ENCODE measurements at regions not wholly inside any gene's neighbourhood (a gene's known extent, or its start where the extent isn't known, plus 50 kb on each side); places are given as distances from the start of the nearest gene placed in this dataset.
"Not testable (repeated sequence)": the region's sequence is repeated elsewhere in the genome, so short reads cannot be mapped to it uniquely, and the experiment has no call there.

DNA sequence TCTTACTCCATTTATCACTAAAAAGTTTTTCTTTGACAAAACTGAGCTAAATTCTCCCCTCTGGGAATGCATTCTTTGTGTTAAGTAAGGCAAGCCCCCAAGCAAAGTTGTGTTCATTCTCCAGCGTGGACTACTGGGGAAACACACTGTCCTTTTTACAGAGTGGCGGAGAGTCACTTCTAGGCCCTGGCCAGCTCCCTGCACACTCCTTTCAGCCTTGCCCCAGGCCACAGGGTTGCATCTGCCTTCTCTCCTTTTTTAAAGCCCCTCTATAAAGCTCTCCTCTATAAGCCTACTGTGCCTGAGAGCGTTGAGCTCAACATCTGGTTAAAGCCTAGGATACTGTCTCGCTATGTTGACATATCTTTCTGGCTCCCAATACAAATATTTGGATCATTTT is 803.4 kb downstream of the PCDH17 start:
- H3K4me3 ChIP-seq (ENCODE audit: low read length): no peak overlapping the region
- no peak for DNase-seq (ENCODE audit: low read depth, low spot score)

DNA sequence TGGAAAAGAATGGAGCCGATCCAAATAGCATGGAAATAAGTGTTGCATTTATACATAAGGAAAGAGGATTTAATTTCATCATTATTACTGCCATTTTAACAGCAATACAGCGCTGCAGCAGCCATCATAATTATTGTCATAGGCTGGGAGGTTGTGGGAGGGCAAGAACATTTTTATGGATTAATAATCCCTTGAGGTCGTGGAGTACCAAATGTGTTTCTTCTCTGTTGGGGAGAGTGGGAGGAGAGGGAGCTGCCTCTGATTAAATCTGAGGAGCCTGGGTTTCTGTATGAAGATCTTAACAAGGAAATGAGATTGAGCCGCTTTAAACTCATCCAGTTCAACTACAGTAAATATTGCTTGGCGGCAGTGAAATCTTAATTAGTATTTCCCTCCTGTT is 805.9 kb downstream of the PCDH17 start:
- no peak overlapping the region for H3K4me3 ChIP-seq (ENCODE audit: low read length)
- no peak for DNase-seq (ENCODE audit: low read depth, low spot score)

DNA sequence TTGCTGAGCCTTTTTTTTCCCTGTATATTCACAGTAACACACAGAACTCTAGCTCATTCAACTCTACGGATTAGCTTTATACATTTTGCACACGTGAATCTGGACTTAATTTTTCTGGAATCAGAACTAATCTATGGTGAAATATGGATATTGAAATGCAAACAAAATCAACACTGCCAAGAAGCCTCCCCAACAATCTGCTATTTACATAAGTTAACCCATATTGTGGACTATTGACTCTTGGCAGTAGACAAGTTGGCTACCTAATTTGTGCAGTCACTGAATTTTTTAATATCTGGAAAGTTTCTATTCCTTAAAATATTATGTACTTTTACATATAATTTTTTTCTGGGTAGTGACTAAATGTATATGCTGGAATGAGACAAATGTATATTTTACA is 815.4 kb downstream of the PCDH17 start:
- H3K4me3 ChIP-seq (ENCODE audit: low read length): no peak overlapping the region
- no peak for DNase-seq (ENCODE audit: low read depth, low spot score)

DNA sequence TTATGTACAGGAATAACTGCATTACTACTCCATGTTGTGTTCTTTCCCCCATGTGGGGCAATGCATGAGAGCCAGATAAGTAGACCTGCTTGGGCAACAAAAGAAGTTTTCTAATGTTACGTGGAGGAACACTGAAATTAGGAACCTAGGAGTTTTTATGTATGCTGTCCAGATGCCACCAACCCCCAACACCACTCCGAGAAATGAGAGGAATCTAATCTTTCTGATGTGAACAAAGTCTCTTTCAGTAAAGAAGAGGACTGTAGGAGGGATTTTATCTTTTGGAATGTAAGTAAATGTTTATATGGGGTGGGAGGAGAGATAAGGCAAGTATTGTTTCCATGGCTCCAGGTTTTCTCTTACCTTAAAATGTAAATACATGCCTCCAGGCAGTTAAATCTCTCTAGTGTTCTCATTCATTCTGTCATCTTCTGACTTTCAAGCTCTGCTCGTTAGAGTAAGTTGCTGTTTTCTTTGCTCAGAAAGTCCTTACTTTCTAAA is 820.6 kb downstream of the PCDH17 start:
- no peak overlapping the region for H3K4me3 ChIP-seq (ENCODE audit: low read length)
- DNase-seq (ENCODE audit: low read depth, low spot score): no peak

DNA sequence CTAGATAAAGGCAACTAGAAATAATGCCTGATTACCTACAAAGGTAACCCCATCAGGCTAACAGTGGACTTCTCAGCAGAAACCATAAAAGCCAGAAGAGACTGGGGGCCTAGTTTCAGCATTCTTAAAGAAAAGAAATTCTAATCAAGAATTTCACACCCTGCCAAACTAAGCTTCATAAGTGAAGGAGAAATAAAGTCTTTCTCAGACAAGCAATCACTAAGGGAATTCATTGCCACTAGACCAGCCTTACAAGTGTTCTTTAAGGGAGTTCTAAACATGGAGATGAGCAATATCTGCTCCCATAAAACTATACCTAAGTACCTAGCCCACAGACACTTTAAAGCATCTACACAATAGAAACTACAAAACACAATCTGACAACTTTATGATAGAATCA is 823.5 kb downstream of the PCDH17 start:
- no peak for DNase-seq (ENCODE audit: low read depth, low spot score)
- H3K4me3 ChIP-seq (ENCODE audit: low read length): no peak overlapping the region

DNA sequence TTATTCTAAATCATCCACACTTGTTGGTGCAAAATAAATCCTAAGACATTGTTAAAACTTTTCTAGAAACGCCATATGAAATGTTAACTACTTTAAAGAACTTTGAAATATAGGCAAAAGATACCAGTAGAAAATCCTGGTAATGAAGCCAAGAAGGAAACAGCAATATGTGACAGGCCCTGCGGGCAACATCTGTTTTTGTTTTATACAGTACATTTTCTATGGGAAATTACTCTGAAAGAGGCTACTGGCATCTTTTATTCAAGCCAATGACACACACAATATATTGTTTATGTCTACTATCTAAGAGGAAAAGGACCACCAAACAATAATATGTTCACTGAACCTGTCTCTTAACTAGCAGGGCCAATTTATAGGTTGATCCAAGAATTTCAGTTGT is 829.7 kb downstream of the PCDH17 start:
- no peak for DNase-seq (ENCODE audit: low read depth, low spot score)
- H3K4me3 ChIP-seq (ENCODE audit: low read length): no peak overlapping the region

DNA sequence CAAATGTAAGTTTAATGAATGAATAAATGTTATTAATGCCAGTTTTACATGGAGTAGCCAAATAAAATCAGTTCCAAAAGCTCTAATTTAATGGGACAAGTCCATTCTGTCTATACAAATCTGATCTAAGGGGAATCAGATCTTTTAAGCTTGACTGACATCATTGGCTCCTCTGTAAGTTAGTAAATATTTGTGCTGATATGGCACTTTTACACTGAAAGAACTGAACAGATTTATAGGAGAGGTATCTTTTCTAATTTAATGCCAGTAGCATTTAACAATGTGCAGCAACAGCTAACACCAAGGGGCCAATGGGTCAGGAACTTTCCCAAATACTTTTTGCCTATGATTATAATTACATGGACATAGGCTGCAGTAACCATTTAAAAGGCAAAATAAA is 832.3 kb downstream of the PCDH17 start:
- no peak for DNase-seq (ENCODE audit: low read depth, low spot score)
- no peak overlapping the region for H3K4me3 ChIP-seq (ENCODE audit: low read length)

DNA sequence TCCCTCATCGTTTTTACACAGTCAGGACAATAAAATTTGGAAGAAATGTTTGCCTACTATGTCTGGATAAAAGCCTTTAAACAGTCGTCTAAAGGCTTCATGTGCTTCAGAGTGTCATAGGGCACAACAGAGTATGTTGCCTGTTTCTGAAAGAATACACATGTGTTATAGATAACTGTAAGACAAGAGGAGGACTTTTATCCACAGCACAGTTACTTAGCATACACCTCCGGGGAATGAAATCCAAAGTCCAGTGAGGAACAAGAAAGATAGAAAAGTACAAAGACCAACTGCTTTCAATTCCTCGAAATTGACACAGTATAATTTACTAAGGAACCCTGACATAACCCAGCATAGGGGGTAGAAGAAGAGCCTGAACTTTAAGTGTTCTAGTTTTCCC is 835.6 kb downstream of the PCDH17 start:
- DNase-seq (ENCODE audit: low read depth, low spot score): no peak
- no peak overlapping the region for H3K4me3 ChIP-seq (ENCODE audit: low read length)

DNA sequence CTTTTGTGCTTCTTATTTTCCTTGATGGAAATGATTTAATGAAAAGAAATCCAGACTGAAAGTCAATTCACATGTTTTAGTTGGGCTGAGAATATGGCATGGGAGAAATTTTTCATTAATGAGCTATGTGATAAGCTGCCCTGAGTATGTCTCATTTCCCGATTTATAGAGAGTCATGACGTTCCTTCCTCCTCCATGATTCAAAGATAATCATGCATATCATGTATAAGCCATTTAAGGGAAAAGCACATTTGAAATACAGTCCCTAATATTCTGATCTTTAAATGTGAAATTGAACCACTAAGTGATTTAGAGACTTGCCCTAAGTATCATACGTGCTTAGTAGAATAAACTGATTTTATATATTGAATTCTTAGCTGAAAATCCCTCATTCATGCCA is 840.9 kb downstream of the PCDH17 start:
- no peak for DNase-seq (ENCODE audit: low read depth, low spot score)
- no peak overlapping the region for H3K4me3 ChIP-seq (ENCODE audit: low read length)

DNA sequence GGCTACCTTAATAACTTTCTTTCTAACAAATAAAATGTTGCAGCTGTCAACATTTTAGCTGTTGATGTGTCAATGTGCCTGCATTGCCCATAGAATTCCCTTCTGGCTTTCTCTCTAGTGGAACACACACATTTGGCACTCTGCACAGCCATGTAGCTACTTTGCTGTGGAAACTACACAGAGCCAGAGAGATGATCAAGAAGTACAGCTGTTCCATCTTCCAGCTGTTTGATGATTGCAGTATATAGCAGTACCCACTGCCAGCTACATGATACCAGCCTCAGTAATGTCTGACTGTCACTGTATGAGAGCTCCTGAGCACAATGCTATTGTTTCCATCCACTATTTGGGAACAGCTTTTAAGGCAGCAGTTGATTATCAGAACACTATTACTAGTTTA is 843.0 kb downstream of the PCDH17 start:
- H3K4me3 ChIP-seq (ENCODE audit: low read length): no peak overlapping the region
- DNase-seq (ENCODE audit: low read depth, low spot score): no peak

DNA sequence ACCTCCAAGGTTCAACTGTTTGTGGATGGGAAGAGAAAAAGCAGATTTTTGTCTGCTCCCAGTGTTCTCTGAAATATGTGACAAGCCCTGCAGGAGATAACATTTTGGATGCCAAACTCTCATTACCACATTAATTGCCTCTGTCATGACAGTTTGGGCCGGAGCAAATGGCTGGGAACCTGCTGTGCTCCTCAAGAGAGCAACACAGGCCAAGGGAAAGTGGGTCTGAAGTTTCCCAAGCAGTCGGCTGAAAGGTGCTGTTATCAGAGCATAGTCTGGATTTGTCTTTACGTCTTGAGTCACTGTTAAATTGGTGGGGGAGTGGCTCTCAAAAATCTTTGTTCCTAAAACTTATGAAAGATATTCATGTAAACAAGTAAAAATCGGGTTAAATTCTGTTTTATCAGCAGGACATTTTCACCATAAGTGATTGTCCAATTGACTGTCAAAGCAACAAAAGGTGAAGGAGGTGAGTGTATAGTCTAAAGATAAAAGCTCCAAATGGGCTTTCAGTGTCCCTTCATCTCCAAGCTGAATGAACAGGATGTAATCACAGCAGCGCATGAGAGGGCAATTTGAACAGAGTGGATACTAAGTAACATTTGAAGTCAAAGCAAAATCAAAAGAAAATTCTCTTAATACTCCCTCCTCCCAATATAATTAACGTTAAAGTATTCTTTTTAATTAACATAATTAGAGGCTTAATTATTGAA is 844.8 kb downstream of the PCDH17 start:
- no peak overlapping the region for H3K4me3 ChIP-seq (ENCODE audit: low read length)

DNA sequence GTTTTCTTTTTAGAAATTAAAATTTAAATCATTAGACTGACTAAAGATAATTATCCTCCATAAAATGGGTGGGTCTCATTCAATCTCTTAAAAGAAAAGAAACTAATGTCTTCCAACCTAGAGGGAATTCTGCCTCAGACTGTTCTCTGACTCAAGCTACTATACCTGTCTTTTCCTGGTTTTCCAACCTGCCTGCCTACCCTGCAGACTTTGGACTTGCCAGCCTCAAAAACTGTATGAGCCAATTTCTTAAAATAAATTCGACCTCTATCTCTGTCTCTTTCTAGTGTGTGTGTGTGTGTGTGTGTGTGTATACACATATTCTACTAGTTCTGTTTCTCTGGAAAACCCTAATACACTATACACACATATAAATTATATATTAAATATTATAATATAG is 847.3 kb downstream of the PCDH17 start:
- H3K4me3 ChIP-seq (ENCODE audit: low read length): no peak overlapping the region
- no peak for DNase-seq (ENCODE audit: low read depth, low spot score)

More for the DNA sequence above, 844.8 kb downstream of the PCDH17 start:
- DNase-seq (ENCODE audit: low read depth, low spot score): no peak

DNA sequence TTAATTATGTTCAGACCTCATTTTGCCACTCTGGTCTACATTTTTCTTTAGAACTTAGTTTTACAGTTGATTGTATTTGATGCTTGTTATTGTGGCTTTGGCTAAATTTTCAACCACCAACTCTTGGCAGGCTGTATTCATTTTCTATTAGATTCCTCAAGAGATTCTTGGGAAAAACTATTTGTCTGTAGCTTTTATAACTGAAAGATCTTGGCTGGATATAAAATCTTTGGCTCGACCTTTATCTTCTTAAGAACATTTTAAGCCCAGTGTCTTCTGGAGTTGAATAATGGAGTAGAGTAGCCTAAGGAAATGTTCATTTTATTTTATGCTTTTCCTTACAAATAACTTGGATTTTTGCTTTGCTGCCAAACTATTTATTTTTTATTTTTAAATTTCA is 848.5 kb downstream of the PCDH17 start:
- DNase-seq (ENCODE audit: low read depth, low spot score): no peak
- no peak overlapping the region for H3K4me3 ChIP-seq (ENCODE audit: low read length)

DNA sequence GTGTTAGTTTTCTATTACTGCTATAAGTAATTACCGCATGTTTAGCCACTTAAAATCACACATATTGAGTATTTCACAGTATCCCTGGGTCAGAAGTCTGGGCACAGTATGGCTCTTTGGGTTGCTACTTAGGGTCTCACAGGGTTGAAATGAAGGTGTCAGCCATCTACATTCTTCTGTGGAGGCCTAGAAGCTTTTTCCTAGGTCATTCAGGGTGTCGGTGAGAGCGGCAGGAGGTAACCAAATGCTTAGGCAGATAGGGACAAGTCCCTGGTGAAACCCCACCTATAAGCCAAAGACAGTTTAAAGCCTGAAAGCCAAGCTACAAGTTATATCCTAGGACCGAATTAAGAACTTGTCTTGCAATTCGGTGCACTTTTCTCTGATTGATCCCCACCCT is 856.7 kb downstream of the PCDH17 start:
- DNase-seq (ENCODE audit: low read depth, low spot score): no peak
- H3K4me3 ChIP-seq (ENCODE audit: low read length): no peak overlapping the region

DNA sequence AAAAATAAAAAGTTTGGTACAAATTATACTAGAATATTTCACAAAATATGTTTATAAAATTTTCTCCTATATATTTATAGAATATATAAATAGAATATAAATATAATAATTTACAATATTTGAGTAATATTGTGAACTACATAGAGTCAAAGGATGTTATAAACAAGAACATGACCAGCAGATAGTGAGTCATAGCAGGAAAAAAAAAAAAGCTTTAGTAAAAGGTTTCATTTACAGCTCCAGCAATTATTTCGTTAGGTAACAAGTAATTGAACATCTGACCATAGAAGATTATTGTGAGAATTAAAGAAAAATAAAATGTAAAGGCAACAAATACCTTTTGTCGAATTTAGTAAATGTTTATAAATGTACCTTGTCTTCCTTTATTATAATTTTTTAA is 864.1 kb downstream of the PCDH17 start:
- no peak overlapping the region for H3K4me3 ChIP-seq (ENCODE audit: low read length)

DNA sequence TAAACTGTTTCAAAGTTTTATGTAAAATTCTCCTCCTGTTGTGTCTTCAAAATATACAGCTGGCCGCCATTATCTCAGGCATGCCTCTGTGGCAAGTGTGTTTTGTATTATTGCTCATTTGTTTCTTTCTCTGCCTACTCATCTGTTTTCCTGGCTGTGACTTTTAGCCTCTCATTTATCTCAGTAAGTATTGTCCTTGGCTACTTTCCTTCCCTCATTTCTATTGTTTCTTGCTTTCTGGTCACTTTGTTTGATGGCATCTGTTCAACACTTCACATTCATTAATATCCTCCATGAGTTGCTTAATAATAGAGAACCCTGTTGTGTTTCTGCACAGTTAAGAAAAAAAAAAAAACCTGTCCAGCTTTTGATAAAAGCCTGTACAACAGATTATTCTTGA is 869.4 kb downstream of the PCDH17 start:
- DNase-seq (ENCODE audit: low read depth, low spot score): no peak
- H3K4me3 ChIP-seq (ENCODE audit: low read length): no peak overlapping the region

More for the DNA sequence above, 864.1 kb downstream of the PCDH17 start:
- no peak for DNase-seq (ENCODE audit: low read depth, low spot score)

DNA sequence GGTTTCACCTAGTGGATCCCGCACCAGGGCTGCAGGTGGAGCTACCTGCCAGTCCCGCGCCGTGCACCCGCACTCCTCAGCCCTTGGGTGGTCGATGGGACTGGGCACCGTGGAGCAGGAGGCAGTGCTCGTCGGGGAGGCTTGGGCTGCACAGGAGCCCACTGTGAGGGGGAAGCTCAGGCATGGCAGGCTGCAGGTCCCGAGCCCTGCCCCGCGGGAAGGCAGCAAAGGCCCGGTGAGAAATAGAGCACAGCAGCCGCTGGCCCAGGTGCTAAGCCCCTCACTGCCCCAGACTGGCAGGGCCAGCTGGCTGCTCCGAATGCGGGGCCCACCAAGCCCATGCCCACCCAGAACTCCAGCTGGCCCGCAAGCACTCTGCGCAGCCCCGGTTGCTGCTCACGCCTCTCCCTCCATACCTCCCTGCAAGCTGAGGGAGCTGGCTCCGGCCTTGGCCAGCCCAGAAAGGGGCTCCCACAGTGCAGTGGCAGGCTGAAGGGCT is 872.7 kb downstream of the PCDH17 start:
- DNase-seq (ENCODE audit: low read depth, low spot score); H3K4me3 ChIP-seq (ENCODE audit: low read length): not testable (repeated sequence)

DNA sequence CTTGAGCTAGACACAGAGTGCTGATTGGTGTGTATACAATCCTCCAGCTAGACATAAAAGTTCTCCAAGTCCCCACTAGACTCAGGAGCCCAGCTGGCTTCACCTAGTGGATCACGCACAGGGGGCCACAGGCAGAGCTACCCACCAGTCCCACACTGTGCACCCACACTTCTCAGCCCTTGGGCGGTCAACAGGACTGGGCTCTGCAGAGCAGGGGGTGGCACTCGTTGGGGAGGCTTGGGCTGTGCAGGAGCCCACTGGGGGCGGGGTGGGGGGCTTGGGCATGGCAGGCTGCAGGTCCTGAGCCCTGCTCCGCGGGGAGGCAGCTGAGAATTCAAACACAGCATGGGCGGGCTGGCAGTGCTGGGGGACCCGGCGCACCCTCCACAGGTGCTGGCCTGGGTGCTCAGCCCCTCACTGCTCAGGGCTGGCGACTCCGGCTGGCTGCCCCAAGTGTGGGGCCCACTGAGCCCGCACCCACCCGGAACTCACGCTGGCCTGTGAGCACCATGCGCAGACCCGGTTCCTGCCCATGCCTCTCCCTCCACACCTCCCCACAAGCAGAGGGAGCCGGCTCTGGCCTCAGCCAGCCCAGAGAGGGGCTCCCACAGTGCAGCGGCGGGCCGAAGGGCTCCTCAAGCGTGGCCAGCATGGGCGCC is 873.8 kb downstream of the PCDH17 start:
- not testable (repeated sequence) for H3K4me3 ChIP-seq (ENCODE audit: low read length); DNase-seq (ENCODE audit: low read depth, low spot score)

DNA sequence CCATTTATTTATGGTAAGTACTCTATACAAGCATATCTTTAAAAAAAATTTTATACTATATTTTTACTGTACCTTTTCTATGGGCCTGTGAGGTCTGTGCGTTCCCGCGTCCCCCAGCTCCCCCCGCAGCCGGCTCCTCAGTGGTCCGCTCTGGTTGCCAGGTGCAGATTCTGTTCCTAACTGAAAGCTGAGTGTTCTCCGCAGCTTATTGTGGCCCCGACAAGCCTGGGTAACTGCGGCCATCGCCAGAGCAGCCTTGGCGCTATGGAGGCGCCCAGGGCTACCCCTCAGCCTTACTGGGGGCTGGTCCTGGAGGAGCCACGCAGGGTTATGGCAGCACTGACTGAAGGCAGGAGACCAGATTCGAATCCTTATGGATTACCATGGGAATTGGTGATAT is 896.8 kb downstream of the PCDH17 start:
- DNase-seq (ENCODE audit: low read depth, low spot score): no peak
- H3K4me3 ChIP-seq (ENCODE audit: low read length): no peak overlapping the region

DNA sequence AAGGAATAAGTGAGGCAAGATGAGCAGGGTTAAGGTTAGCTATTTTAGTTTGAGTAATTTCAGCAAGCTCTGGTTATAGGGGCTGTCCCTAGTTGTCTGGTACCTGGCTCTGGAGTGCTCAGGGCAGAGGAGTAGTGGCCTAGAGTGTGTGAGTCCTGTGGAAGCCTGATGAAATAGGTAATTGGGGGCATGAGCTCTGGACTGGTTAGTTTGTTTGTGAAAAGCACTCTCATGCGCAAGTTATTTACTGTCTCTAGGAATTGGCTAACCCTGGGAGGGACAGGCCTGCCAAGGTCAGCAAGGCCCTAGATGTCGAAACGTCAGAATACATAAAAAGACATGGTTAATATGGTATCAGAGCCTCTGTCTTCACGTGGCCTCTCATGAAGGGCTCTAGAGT is 900.1 kb downstream of the PCDH17 start:
- no peak for DNase-seq (ENCODE audit: low read depth, low spot score)
- H3K4me3 ChIP-seq (ENCODE audit: low read length): no peak overlapping the region

DNA sequence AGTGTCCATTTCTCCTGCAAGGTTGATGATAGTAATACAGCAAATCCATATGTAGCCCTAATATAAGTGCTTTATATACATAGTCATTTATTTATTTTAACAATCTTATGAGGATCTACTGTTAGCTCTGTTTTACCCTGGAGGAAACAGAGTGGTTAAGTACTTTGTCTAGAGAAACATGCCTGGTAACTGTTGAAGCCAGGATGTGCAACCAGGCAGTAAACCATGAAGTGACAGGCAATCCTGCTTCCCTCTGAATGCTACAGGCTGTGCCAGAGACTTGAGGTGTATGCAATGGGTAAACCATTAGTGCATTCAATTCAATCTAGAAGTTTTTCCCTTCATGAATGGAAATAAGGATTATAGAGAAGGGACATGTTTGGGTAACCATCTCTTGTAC is 911.0 kb downstream of the PCDH17 start:
- no peak for DNase-seq (ENCODE audit: low read depth, low spot score)
- H3K4me3 ChIP-seq (ENCODE audit: low read length): no peak overlapping the region
